GM19351 (cell line): ENCODE measurements at regions not wholly inside any gene's neighbourhood (a gene's known extent, or its start where the extent isn't known, plus 50 kb on each side); places are given as distances from the start of the nearest gene placed in this dataset.

Experiments used
- ATAC-seq: cut with Tn5 transposase; IDR thresholded peaks from one replicate; pipeline ENCODE4 v1.9.1; 2021; ENCODE audit warnings: mild to moderate bottlenecking, moderate library complexity; ENCODE audit not compliant: unreplicated experiment

DNA sequence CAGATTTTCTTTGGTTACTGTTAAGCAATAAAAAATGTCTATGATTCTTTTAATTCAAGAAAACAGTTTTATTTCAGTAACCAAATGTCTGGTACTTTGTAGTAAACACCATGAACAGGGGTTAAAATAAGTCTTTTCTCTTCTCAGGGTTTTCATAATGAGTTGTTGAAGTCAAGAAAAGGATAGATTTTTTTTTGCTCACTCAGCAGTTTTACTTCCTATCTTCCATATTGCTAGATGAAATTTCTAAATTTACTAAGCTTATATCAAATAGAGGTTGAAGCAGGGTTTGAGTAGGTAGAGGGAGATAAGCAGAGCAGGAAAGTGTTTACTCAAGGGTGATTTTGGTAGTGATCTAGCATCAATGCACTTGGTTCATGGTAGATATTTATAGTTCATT lies 1031.3 kb downstream of the C4orf33 start:
- ATAC-seq = no peak

DNA sequence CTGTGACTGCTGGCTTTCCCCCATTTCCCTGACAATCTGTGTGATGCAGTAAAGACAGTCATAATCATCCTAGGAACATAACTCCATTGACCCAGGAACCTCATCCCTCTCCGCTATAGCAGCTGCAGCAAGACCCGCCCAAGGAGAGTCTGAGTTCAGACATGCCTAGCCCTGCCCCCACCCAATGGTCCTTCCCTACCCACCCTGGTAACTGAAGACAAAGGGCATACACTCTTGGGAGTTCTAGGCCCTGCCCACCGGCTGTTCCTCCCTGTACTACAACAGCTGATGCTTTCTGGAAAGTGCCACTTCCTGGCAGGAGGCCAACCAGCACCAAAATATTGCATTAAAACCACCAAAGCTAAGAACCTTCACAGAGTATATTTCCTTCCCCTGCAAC lies 1035.6 kb downstream of the C4orf33 start:
- no peak for ATAC-seq

DNA sequence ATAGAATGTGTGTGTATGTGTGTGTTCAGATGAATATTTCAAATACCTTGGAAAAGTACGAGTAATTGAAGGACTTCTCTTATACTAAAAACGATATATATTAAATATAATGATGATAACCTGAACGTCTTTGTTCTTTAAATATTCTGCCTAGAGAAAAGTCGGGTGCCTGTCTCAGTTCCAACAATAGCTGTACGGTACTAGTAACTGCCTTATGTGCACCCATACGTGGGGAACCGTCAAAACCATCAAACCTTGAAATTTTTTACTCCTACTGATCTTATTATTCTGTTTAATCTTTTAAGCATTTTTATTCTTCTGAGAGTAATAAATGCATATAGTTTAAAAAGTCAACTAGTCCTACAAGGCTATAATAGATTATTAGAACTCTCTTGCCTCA lies 1045.7 kb downstream of the C4orf33 start:
- no peak for ATAC-seq

DNA sequence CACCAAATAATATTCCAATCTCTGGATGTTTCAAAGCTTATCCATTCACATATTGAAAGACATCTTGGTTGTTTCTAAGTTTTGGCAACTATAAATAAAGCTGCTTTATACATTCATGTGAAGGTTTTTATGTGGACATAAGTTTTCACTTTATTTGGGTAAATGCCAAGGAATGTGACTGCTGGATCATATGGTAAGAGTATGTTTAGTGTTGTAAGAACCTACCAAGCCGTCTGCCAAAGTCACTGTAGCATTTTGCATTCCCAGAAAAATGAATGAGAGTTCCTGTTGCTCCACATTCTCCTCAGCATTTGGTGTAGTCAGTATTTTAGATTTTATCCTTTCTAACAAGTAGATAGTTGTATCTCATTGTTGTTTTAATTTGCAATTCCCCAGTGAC lies 1047.7 kb downstream of the C4orf33 start:
- no peak for ATAC-seq

DNA sequence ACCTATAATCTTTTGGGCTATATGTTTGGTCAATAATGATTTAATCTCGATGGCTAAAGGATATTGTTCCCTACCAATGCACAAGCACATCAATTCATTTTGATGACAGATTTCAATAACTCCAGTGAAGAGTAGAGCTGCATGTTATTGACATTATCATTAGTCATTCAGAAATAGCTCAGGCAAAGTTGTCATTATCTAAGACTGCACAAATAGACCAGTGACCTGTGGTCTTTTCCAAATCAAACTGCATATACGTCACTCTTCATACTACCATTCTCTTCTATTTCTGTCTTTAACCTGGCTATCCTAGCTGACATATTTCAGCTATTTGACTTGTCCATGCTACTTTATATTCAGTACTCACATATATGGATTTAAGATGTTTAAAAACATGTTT lies 1050.8 kb downstream of the C4orf33 start:
- ATAC-seq = no peak

DNA sequence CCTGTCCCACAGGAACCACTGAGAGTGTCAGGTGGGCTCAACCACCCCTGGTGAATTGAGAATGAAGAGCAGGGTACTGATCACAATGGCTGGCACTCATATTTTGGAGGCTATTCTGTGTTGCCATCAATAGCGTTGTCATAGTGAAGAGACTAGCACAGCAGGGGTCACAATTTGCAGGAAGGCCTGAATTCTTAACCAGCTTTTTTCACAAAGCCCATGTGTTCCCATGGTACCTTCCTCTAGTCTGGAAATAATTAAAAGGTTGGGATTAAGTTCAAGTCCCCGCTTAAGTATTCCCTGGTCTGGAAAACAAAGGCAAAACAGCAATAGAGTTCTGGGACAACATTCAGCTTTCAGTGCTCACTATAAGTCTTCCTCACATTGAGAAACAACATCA lies 1051.7 kb downstream of the C4orf33 start:
- no peak for ATAC-seq

DNA sequence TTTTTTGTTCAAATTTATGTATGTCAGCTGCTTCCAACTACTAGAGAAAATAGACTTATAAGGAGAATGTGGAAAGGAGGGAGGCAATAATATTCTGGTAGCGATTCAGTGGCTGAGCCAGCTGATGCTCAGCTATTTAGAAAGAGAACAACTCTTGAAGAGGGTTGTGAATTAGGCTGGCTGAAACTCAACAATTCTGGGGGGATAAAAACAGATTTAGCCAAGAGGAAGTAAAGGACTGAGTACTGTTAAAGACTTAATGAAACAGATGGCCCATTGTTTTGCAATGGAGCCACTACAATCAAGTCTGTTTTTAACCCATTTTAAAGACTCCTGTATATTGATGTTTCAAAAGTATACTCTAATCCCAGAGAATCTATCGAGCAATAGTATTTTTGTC lies 1058.9 kb downstream of the C4orf33 start:
- ATAC-seq = no peak

DNA sequence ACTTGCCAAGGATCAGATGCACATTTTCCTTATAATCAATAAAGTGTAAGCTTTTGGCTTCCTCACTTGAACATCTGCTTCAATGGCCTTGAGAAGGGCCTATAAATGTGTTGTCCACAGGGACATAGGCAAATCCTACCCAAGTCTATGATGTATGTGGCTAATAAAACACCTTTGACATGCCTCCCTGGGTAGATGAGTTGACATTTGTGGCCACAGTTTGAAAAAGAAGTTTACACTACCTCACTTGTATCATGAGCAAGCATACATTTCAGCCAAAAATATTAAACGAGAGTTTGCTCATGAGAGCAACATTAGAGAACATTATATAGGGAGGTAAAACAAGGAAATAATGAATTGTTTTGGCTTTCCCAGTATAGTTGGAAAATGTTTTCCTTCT lies 1067.7 kb downstream of the C4orf33 start:
- no peak for ATAC-seq

DNA sequence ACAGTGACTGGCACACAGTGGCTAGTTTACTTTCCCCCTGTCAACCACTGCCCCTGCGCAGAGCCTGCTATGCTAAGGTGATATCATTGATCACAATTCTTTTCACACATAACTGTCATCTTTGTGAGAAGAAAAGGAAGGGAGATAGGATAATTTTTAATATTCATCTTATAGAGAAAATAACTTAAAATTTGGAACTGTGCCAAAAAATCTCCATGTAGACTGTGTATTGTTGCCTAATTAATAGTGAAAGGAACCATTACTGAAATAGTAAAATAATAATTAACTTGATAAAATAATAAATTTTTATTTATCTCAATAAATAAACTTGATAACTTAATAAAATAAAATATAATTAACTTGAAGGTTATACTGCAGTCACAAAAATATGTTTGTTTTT lies 1069.4 kb downstream of the C4orf33 start:
- no peak for ATAC-seq

DNA sequence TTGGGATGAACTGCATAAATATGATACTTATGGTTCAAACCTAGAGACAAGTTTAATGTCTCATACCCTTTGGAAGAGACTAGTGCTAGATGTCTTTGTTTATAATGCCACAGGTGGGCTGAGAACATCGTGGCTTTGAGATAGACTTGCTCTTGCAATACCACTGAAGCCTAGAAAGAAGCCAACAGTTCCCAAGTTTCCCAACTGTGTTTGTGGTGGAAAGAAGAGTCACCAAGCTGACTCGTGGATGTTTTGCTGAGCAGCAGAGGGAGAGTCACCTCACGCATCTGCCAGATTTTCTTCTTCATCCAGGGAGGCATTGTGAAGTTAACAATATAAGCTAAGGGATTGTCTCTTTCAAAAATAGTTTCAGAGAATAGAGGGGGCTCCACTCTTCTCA lies 1076.2 kb downstream of the C4orf33 start:
- ATAC-seq = no peak

DNA sequence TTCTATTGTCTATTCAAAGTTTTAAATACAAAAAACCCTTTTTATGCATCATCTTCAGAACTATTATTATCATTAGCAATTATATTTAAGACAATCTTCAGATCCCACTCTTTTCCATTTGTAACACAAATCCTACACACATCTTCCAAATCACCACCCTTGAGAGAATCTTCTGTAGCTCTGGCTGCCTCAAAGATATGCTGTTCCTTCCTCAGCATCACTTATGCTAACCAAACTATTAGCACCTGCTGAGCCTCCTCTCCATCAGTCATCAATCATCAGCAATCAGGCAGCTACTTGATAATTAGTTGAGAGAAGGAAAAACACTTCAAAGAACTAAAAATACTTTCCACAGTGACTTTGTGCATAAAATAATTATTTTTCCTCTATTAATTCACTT lies 1082.2 kb downstream of the C4orf33 start:
- no peak for ATAC-seq

DNA sequence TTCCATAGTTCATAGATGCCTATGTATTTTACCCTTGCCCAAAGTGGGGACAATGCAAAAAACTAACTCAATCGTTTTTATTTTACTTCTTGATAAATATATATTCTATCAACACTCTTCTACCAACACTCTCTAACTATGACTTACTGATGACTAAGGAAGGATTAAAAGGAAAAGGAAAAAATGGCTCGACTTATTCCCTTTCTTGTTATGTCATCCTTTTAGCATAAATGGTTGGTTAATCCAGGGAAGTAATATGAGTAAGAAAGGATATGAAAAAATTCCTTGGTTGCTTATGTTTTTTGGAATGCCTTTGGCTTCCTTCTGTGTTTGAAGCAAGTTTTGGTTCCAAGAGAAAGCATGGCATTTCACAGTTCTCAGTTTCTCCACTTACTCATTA lies 1087.1 kb downstream of the C4orf33 start:
- ATAC-seq = no peak

DNA sequence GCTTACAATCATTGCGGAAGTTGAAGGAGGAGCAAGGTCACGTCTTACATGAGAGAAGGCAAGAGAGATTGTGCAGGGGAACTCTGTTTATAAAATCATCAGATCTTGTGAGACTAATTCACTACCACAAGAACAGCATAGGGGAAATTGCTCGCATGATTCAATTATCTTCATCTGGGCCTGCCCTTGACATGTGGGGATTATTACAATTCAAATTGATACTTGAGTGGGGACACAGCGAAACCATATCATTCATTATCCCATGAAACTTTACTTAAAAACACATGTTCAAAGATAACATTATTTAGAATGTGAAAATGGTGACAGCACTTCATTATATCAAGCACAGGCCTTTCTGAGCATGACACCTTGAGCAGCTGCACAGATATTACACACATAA lies 1087.8 kb downstream of the C4orf33 start:
- ATAC-seq = no peak

DNA sequence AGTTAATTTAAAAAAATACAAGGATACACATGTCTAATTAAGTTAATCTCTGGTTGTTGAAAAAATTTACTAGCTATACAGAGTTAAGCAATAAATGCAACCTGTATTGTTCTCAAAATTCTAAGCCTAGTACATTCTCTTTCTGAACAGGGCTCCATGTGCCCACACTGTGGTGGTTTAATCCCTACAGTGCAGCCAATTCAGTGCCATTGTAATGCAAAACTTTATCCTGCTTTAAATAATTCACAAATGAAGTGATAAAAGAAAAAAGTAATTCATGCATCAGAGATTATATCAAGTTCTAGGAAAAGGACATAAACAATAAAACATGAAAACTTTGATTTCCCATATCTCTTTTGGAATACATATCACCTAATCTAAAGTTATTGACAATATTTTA lies 1089.2 kb downstream of the C4orf33 start:
- ATAC-seq = no peak

DNA sequence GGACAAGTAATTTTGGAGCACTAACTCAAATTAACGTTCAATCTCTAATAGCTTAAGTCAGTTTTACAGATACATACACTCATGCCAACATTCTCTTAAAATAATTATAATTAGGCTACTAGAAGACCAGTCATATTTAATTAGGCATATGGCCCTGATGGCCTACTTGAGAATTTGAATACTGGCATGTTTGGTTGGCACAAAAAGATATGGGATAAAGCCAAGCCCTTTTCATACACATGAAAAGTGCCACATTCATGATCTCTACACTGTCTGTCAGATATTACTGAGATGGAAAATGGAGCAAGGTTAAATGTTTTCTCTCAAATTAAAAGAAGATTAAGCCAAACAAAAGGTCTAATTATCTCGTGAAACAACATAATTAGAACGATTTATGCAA lies 1091.0 kb downstream of the C4orf33 start:
- ATAC-seq = no peak

DNA sequence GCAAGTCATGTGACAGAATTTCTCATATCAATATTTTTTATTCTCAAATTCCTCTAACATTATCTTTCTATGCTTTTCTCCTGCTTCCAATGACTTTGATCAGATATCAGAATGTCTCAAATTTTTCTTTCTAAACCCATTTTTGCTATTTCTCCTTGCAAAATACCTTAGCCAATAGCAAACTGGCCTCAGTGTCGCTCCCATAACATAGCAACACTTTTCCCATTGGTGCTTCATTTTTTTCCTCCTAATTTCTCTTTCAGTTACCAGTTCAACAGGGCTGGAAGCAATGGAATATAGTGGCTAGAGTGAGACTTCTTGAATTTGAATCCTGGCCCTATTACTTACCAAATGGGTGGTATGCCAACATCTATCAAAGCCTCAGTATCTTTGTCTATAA lies 1091.6 kb downstream of the C4orf33 start:
- ATAC-seq = no peak

DNA sequence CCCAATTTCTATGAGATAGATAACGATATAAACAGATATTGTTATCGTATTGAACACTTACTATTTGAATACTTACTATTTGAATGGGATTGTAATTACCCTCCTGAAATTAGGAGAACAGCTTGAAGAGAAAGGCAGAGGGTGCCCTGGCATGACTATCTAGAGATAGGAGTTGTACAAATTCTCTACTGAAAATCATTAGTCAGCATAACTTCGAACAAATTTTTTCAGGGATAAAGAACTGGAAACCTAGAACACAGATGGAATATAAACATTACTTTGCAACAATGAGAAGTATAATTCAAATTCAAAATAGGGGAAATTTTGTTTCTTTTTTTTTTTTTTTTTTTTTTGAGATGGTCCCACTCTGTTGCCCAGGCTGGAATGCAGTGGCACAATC lies 1096.8 kb downstream of the C4orf33 start:
- no peak for ATAC-seq

DNA sequence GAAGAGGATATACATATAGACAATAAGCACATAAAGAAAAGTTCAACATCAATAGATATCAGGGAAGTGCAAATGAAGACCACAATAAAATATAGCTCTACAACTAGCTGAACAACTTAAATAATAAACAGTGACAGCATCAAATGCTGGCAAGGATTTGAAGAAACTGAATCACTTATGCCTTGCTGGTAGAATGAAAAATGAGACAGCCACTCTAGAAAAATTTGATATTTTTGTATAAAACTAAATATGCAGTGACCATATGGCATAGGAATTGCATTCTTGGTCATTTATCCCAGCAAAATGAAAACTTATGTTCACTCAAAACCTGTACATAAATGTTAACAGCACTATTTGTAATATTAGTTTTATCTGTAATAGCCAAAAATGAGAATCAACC lies 1102.0 kb downstream of the C4orf33 start:
- ATAC-seq = no peak

DNA sequence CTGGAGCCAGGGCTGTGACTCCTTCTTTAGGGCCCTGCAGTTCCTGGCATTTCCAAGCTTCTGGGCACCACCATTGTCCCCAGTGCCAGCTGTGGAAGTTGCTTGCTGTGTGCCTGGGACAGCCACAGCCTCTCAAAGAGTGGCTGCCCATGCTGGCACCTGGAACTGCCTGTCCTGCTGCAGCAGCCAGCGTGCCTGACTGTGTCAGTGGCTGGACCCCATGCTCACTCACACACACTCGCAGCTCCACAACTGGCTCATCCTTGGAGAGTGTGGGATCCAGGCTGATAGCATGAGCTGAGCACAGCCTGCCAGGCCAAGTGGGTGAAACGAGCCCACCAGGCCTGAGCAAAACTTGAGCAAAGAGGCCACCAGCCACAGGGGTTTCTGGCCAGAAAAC lies 1107.6 kb downstream of the C4orf33 start:
- no peak for ATAC-seq

DNA sequence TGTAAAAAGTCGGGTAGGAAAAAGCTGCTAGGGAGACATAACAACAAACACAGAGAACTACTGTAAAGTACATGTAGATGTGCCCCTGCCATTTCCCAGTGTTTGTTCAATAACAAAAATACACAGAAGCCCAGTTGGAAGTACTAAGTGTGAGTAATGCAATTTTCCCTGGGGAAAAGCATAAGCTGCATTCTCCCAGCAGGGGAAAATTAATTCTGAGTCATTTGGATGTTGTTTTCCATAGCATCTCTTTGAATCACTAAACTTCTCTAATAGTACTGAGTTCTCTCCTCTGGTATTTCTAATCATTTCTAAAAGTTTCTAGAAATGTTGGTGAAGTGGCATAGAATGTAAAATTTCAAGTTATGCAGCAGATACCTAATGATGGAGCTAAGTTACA lies 1114.9 kb downstream of the C4orf33 start:
- no peak for ATAC-seq

DNA sequence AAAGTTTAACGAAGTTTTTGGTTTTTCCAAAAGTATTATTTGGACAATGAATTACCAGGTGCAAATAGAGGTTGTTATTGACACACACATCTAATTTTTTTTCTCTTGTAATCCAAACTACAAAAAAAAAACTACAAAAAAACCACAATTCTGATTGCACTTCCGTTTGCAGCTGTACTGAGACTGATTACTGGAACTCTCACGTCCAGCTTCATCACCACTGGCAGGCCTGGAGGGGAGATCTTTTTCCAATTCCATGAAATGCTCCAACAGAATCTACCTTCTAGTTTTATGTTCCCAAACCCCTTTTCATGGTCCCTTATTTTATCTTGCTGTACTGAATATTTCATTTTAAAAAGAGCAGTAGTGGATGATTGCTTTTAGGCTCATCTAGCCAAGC lies 1118.3 kb downstream of the C4orf33 start:
- no peak for ATAC-seq

DNA sequence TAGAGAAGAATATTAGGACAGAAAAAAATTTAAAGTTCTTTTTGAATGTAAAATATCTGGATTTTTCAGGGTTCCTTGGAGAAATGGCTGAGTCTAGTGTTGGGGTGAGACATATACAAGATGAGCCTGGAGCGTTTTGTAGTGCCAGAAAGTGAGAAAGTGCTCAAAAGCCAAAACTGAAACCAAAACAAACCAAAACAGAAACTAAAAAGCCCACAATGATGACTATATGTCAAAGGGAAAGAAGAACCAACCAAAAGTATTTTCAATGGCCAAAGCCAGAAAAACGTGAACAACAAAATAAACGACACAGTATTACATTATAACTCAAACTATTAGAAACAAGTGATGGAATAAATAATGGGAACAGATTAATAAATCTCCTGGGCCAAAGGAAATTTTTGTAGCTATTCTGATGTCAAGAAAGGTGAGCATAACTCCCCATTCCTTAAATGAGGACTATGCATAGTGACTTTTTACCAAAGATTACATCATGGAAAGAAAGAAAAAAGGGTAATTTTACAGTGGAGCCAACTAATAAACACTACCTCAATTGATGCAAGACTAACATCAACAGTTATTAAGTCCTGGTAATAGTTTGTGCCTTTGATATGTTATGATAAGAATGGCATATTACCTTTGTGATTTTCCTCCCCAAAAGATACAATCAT lies 1137.6 kb downstream of the C4orf33 start:
- peak; percentile 100 for ATAC-seq

DNA sequence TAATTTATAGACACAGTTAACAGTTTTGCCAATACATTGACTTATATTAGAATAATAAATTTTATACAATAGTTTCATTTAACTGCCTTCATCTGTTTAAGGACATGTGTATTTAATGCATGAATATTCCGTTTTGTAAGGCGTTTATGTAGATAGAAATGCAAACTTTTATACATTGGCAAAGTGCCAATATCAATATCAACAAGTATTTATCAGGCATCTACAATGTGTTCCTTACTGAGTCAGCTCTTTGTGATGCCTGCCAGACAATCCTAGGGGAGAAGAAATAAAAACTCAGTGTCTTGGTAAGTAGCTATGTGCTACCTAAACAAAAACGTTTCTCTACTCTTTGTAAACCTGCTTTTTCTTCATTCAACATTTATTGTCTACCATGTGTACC lies 1142.2 kb downstream of the C4orf33 start:
- ATAC-seq = no peak

DNA sequence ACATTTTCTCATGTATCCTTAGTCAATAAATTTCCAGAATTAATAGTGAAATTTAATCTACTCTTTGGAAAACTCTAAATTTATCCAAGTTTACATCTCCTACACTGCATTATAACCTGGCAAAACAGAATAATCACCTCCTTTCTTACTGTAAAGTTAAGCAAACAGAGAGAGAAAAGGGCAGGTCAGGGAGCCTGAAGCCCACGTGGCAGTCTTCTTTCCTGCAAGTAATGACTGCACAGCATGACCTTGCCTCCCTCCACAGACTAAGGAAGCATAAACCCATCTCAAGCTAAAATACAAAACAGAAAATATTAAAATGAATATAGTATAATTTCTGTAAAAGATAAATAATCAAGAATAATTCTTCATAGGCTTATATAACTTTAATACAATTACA lies 1153.0 kb downstream of the C4orf33 start:
- no peak for ATAC-seq
